Panc1 (cell line): ENCODE measurements at regions not wholly inside any gene's neighbourhood (a gene's known extent, or its start where the extent isn't known, plus 50 kb on each side); places are given as distances from the start of the nearest gene placed in this dataset.
"Not testable (repeated sequence)": the region's sequence is repeated elsewhere in the genome, so short reads cannot be mapped to it uniquely, and the experiment has no call there.

Source experiments
- ATAC-seq: fragments of 200-7000 bp; cut with Tn5 transposase; 2 replicates; pipeline ENCODE4 v1.9.1; 2020; ENCODE audit warnings: mild to moderate bottlenecking, moderate library complexity
- BruUV-seq: library from RNA; stranded (reverse); fragments of 400-500 nt; replicated peaks from 2 replicates; lab custom pipeline; 2021; lab: Mats Ljungman, UMichigan
- CTCF ChIA-PET: fragments of 300-600 bp; sonication (Branson Sonifier 250); formaldehyde crosslinking; loops from one replicate; lab custom pipeline; 2022; ENCODE audit warnings: antibody characterized with exemption; lab: Charles Lee
- POLR2A ChIA-PET: fragments of 300-600 bp; sonication (Branson Sonifier 250); formaldehyde crosslinking; loops from one replicate; lab custom pipeline; 2022; ENCODE audit warnings: antibody characterized with exemption; lab: Charles Lee
- DNase-seq: peaks from one replicate; pipeline ENCODE4 v3.0.0-alpha.2; 2010; ENCODE audit warnings: low read depth, low spot score
- H3K27ac ChIP-seq: 2 replicates; pipeline ENCODE4 v1.5.1; 2011; ENCODE audit warnings: mild to moderate bottlenecking, low read length, inconsistent platforms
- H3K27me3 ChIP-seq: fragments of 200-500 bp; sonication (Bioruptor generic); 2 replicates; pipeline ENCODE4 v1.6.0; 2014; ENCODE audit warnings: low read length, inconsistent platforms; ENCODE audit not compliant: control insufficient read depth, insufficient read depth
- H3K36me3 ChIP-seq: fragments of 200-500 bp; sonication (Bioruptor generic); 2 replicates; pipeline ENCODE4 v1.5.1; 2014; ENCODE audit warnings: inconsistent platforms, mild to moderate bottlenecking, low read length, moderate library complexity; ENCODE audit not compliant: control insufficient read depth, insufficient read depth
- H3K4me1 ChIP-seq: 2 replicates; pipeline ENCODE4 v1.5.1; 2011; ENCODE audit warnings: inconsistent platforms, mild to moderate bottlenecking, low read length, moderate library complexity; ENCODE audit not compliant: control insufficient read depth, insufficient read depth
- H3K4me3 ChIP-seq, 2 experiments: 2 replicates each; pipeline ENCODE4 v1.5.1; 2011 to 2012; ENCODE audit warnings: low read depth in 2 of 2, low read length in 2 of 2, mild to moderate bottlenecking in 2 of 2, inconsistent platforms in 1 of 2, moderate library complexity in 1 of 2
- H3K9me3 ChIP-seq: fragments of 200-500 bp; sonication (Bioruptor generic); 2 replicates; pipeline ENCODE4 v1.5.1; 2014; ENCODE audit warnings: low read depth, mild to moderate bottlenecking, inconsistent platforms, low read length, moderate library complexity; ENCODE audit not compliant: control insufficient read depth, insufficient read depth
- CTCF ChIP-seq: fragments of 450-650 bp; IDR thresholded peaks from 2 replicates; pipeline ENCODE4 v1.5.1; 2017; ENCODE audit warnings: mild to moderate bottlenecking
- POLR2AphosphoS5 ChIP-seq: IDR thresholded peaks from 2 replicates; pipeline ENCODE4 v1.6.1; 2012; ENCODE audit warnings: mild to moderate bottlenecking, low read depth, low read length, moderate library complexity
- REST ChIP-seq, 2 experiments: IDR thresholded peaks; 2 replicates each; pipeline ENCODE4 v1.6.1; 2011 to 2012; ENCODE audit warnings: low read depth in 2 of 2, control low read depth in 1 of 2, low read length in 1 of 2, mild to moderate bottlenecking in 1 of 2, moderate library complexity in 1 of 2; ENCODE audit not compliant: insufficient read depth in 1 of 2
- SIN3A ChIP-seq: IDR thresholded peaks from 2 replicates; pipeline ENCODE4 v1.6.1; 2012; ENCODE audit warnings: low read depth, mild to moderate bottlenecking, low read length, moderate library complexity, borderline replicate concordance; ENCODE audit not compliant: insufficient read depth
- TCF7L2 ChIP-seq: IDR thresholded peaks from 2 replicates; pipeline ENCODE4 v1.6.1; 2011; ENCODE audit warnings: mild to moderate bottlenecking, low read depth, low read length, inconsistent platforms
- in situ Hi-C: cut with HindIII; loops from 2 replicates; pipeline ENCODE4 v1.10.0; 2016; ENCODE audit warnings: low sequenced_read_pairs, low pct_unique_long_range_greater_than_20kb
- intact Hi-C: fragments of 100-400 bp; cut with micrococcal nuclease; formaldehyde crosslinking; loops from one replicate; pipeline ENCODE4 v1.10.0; 2022; ENCODE audit not compliant: unreplicated experiment

GRCh38 chr13:66237411-66238062 lies 992.6 kb downstream of the PCDH9 start:
- CTCF ChIA-PET = no interaction called here
- intact Hi-C loops = no loop called here

GRCh38 chr13:66234159-66234558 lies 996.0 kb downstream of the PCDH9 start:
- in situ Hi-C loops = no loop called here
- H3K4me1 ChIP-seq = no peaks in the 10 kb centered on the region
- ATAC-seq (no peak), DNase-seq (no peak)
- no TSS peak for BruUV-seq
- no peaks in the 10 kb centered on the region for H3K36me3 ChIP-seq
- H3K4me3 ChIP-seq = no peak overlapping the region
- no peaks in the 10 kb centered on the region for H3K9me3 ChIP-seq
- ChIA-PET CTCF (no interaction called here), POLR2A (no interaction called here)
- TF ChIP-seq POLR2AphosphoS5 (no peak), REST (IDR thresholded peaks at IDR 0.05; ENCODE audit: insufficient read depth in 1 of 2, low read depth in 2 of 2, low read length in 1 of 2) (no peak), SIN3A (no peak), CTCF (no peak), TCF7L2 (no peak)
- no peak overlapping the region for H3K27ac ChIP-seq
- intact Hi-C loops = no loop called here
- H3K27me3 ChIP-seq = no peaks in the 10 kb centered on the region

More at GRCh38 chr13:66237411-66238062, 992.6 kb downstream of the PCDH9 start:
- Histone ChIP-seq H3K27me3 (no peaks in the 10 kb centered on the region), H3K9me3 (no peaks in the 10 kb centered on the region), H3K4me3 (no peak overlapping the region), H3K27ac (no peak overlapping the region), H3K4me1 (no peaks in the 10 kb centered on the region), H3K36me3 (no peaks in the 10 kb centered on the region)
- TF ChIP-seq CTCF = no peak
- DNase-seq = no peak
- BruUV-seq = no TSS peak
- POLR2A ChIA-PET = no interaction called here
- in situ Hi-C loops = no loop called here
- no peak for ATAC-seq

GRCh38 chr13:66231958-66232357 lies 998.2 kb downstream of the PCDH9 start:
- POLR2A ChIA-PET, BruUV-seq: not testable (repeated sequence)

More at GRCh38 chr13:66231958-66232357, 998.2 kb downstream of the PCDH9 start:
- H3K4me1 ChIP-seq, H3K36me3 ChIP-seq, CTCF ChIA-PET, in situ Hi-C loops, H3K27ac ChIP-seq, DNase-seq, intact Hi-C loops, H3K27me3 ChIP-seq, ATAC-seq, H3K4me3 ChIP-seq, H3K9me3 ChIP-seq: not testable (repeated sequence)
